ENCODE measurements at regions not wholly inside any gene's neighbourhood (a gene's known extent, or its start where the extent isn't known, plus 50 kb on each side); places are given as distances from the start of the nearest gene placed in this dataset.
A peak's percentile ranks its signal among the peaks of the same experiment; 100 is the strongest.

GRCh38 chr10:126787201-126787600 is 116.7 kb upstream of the C10orf90 start:
- no peak for DNase-seq

- no peak for DNase-seq
Measured at GRCh38 chr10:126795318-126795717, 109.9 kb upstream of the DOCK1 start.

- no peak for DNase-seq
Measured at GRCh38 chr10:126798649-126799048, 106.6 kb upstream of the DOCK1 start.

- no peak for DNase-seq
Measured at GRCh38 chr10:126803394-126803793, 101.8 kb upstream of the DOCK1 start.

- no peak for DNase-seq
Measured at GRCh38 chr10:126804396-126804795, 100.8 kb upstream of the DOCK1 start.

- DNase-seq, result no peak
Measured at GRCh38 chr10:126806498-126806897, 98.7 kb upstream of the DOCK1 start.

GRCh38 chr10:126806991-126807702 is 98.1 kb upstream of the DOCK1 start:
- no peak for DNase-seq

- no peak for DNase-seq
Measured at GRCh38 chr10:126808103-126808502, 97.1 kb upstream of the DOCK1 start.

- DNase-seq, result no peak
Measured at GRCh38 chr10:126813432-126813831, 91.8 kb upstream of the DOCK1 start.

- DNase-seq, result no peak
Measured at GRCh38 chr10:126833542-126833941, 71.7 kb upstream of the DOCK1 start.

- no peak for DNase-seq
Measured at GRCh38 chr10:126836009-126836408, 69.2 kb upstream of the DOCK1 start.

- no peak for DNase-seq
Measured at GRCh38 chr10:126838316-126838715, 66.9 kb upstream of the DOCK1 start.

- peak; percentile 88 for DNase-seq
Measured at GRCh38 chr10:126839094-126839761, 66.0 kb upstream of the DOCK1 start.

GRCh38 chr10:126840576-126841135 is 64.6 kb upstream of the DOCK1 start:
- no peak for DNase-seq

GRCh38 chr10:126841341-126841895 is 63.8 kb upstream of the DOCK1 start:
- DNase-seq, result no peak

GRCh38 chr10:126842356-126842755 is 62.9 kb upstream of the DOCK1 start:
- DNase-seq, result no peak

GRCh38 chr10:126842836-126843235 is 62.4 kb upstream of the DOCK1 start:
- no peak for DNase-seq

- DNase-seq, result no peak
Measured at GRCh38 chr10:126843299-126843934, 61.8 kb upstream of the DOCK1 start.

- no peak for DNase-seq
Measured at GRCh38 chr10:126844406-126844805, 60.8 kb upstream of the DOCK1 start.

- DNase-seq, result no peak
Measured at GRCh38 chr10:126846469-126846868, 58.8 kb upstream of the DOCK1 start.

GRCh38 chr10:126846959-126847358 is 58.3 kb upstream of the DOCK1 start:
- no peak for DNase-seq

- no peak for DNase-seq
Measured at GRCh38 chr10:126847666-126848065, 57.6 kb upstream of the DOCK1 start.

- no peak for DNase-seq
Measured at GRCh38 chr10:126849646-126850045, 55.6 kb upstream of the DOCK1 start.
